Left colon (tissue), 2 donors: ENCODE measurements at regions not wholly inside any gene's neighbourhood (a gene's known extent, or its start where the extent isn't known, plus 50 kb on each side); places are given as distances from the start of the nearest gene placed in this dataset.
"Not testable (repeated sequence)": the region's sequence is repeated elsewhere in the genome, so short reads cannot be mapped to it uniquely, and the experiment has no call there.

Source experiments
- ATAC-seq: fragments of 200-7000 bp; cut with Tn5 transposase; one replicate; pipeline ENCODE4 v1.9.1; 2020; ENCODE audit warnings: mild to moderate bottlenecking, moderate library complexity
- DNase-seq, 2 donors: peaks; one replicate each; pipeline ENCODE4 v3.0.0-alpha.2; 2020
- intact Hi-C, 2 donors: fragments of 100-400 bp; cut with DNase I in 1 of 2; cut with micrococcal nuclease in 1 of 2; formaldehyde crosslinking; loops; one replicate each; pipeline versions ENCODE4 v1.11.2 to v1.14.0; 2022; cut with DNase I, micrococcal nuclease
- donor health status: DM: no; HTN: no; CAD: no.
- donor health status: DM: yes; HTN: yes; CAD: no.

- no peak for ATAC-seq
- intact Hi-C loops: no loop called here
Observed at GRCh38 chrX:121165930-121166359, 118.5 kb downstream of the GLUD2 start.

GRCh38 chrX:121169099-121170035 lies 122.0 kb downstream of the GLUD2 start:
- intact Hi-C loops: no loop called here
- ATAC-seq (no peak), DNase-seq (no peak)

More at GRCh38 chrX:121165930-121166359, 118.5 kb downstream of the GLUD2 start:
- no peak for DNase-seq

- intact Hi-C loops: no loop called here
- DNase-seq: no peak
- no peak for ATAC-seq
Observed at GRCh38 chrX:121172703-121173102, 125.3 kb downstream of the GLUD2 start.

GRCh38 chrX:121179972-121180371 lies 132.6 kb downstream of the GLUD2 start:
- intact Hi-C loops: no loop called here
- no peak for ATAC-seq
- no peak for DNase-seq

- no peak for ATAC-seq
- no peak for DNase-seq
- intact Hi-C loops: no loop called here
Observed at GRCh38 chrX:121191779-121192178, 144.4 kb downstream of the GLUD2 start.

- no peak for DNase-seq
- intact Hi-C loops: no loop called here
- no peak for ATAC-seq
Observed at GRCh38 chrX:121195719-121196118, 148.3 kb downstream of the GLUD2 start.

GRCh38 chrX:121196872-121197444 lies 149.5 kb downstream of the GLUD2 start:
- ATAC-seq, intact Hi-C loops, DNase-seq: not testable (repeated sequence)

- intact Hi-C loops: no loop called here
- ATAC-seq: no peak
- no peak for DNase-seq
Observed at GRCh38 chrX:121208563-121208962, 161.2 kb downstream of the GLUD2 start.

- ATAC-seq: no peak
- intact Hi-C loops: no loop called here
- no peak for DNase-seq
Observed at GRCh38 chrX:121216641-121217374, 169.4 kb downstream of the GLUD2 start.

GRCh38 chrX:121221322-121221977 lies 174.0 kb downstream of the GLUD2 start:
- no peak for ATAC-seq
- intact Hi-C loops: no loop called here
- no peak for DNase-seq

GRCh38 chrX:121227888-121228287 lies 180.5 kb downstream of the GLUD2 start:
- DNase-seq (no peak), ATAC-seq (no peak)
- intact Hi-C loops: no loop called here

GRCh38 chrX:121231566-121232358 lies 184.4 kb downstream of the GLUD2 start:
- ATAC-seq: no peak
- intact Hi-C loops: no loop called here

GRCh38 chrX:121236040-121236439 lies 188.6 kb downstream of the GLUD2 start:
- ATAC-seq (no peak), DNase-seq (no peak)
- intact Hi-C loops: no loop called here

More at GRCh38 chrX:121231566-121232358, 184.4 kb downstream of the GLUD2 start:
- no peak for DNase-seq

GRCh38 chrX:121238093-121238492 lies 190.7 kb downstream of the GLUD2 start:
- DNase-seq: no peak
- ATAC-seq: no peak
- intact Hi-C loops: no loop called here

- no peak for DNase-seq
- intact Hi-C loops: no loop called here
- no peak for ATAC-seq
Observed at GRCh38 chrX:121244511-121244910, 197.1 kb downstream of the GLUD2 start.

- DNase-seq (no peak), ATAC-seq (no peak)
- intact Hi-C loops: no loop called here
Observed at GRCh38 chrX:121245763-121246162, 198.4 kb downstream of the GLUD2 start.

GRCh38 chrX:121254336-121254735 lies 206.9 kb downstream of the GLUD2 start:
- intact Hi-C loops: no loop called here
- ATAC-seq: no peak

GRCh38 chrX:121256647-121257046 lies 209.2 kb downstream of the GLUD2 start:
- DNase-seq: no peak
- intact Hi-C loops: no loop called here
- no peak for ATAC-seq

More at GRCh38 chrX:121254336-121254735, 206.9 kb downstream of the GLUD2 start:
- DNase-seq: no peak
